ENCODE measurements at regions not wholly inside any gene's neighbourhood (a gene's known extent, or its start where the extent isn't known, plus 50 kb on each side); places are given as distances from the start of the nearest gene placed in this dataset.

DNA sequence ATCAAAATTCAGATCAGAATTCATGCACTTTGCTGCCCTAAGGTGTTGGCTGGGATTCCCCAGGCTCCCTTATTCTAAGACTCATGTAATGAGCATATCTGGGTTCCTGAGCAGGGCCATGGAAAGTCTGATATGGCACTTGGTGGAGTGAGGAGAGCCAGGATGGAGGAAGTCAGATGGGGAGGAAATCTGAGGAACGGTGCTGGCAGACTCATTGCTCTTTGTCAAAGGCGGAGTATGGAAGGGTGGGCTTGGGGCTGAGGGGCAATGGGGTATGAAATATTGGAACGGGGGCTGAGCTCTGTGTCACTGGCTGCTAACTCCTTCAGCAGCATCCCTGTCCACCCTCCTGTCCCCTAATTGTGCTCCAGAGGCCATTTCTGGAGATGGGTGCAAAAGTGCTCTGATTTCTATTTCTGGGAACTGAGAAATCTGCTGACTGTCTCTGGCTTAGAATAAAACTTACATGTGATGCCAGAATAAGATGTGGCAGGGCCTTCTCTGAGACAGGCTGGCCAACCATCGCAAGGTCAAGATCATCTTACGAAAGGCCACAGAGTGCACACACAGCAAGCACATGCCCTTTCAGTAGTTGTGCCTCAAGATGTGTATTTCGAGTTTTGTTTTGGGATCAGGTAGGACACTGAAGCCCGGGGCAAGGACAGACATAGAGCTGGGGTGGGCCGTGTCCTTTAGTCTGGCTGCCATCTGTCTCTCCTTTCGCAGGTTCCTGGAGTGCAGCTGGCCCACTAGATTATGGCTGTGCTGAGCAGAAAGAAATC lies 480.0 kb upstream of the HS6ST1 start:
- no peak for TF ChIP-seq EP300 (IDR thresholded peaks at IDR 0.05)
- no peak for TF ChIP-seq POLR2A (IDR thresholded peaks at IDR 0.05)
- TF ChIP-seq, protein P1, sequence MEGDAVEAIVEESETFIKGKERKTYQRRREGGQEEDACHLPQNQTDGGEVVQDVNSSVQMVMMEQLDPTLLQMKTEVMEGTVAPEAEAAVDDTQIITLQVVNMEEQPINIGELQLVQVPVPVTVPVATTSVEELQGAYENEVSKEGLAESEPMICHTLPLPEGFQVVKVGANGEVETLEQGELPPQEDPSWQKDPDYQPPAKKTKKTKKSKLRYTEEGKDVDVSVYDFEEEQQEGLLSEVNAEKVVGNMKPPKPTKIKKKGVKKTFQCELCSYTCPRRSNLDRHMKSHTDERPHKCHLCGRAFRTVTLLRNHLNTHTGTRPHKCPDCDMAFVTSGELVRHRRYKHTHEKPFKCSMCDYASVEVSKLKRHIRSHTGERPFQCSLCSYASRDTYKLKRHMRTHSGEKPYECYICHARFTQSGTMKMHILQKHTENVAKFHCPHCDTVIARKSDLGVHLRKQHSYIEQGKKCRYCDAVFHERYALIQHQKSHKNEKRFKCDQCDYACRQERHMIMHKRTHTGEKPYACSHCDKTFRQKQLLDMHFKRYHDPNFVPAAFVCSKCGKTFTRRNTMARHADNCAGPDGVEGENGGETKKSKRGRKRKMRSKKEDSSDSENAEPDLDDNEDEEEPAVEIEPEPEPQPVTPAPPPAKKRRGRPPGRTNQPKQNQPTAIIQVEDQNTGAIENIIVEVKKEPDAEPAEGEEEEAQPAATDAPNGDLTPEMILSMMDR (IDR thresholded peaks at IDR 0.05) = no peak
- Histone ChIP-seq H3K36me3 (no peaks in the 10 kb centered on the region), H3K9me3 (no peaks in the 10 kb centered on the region), H3K27ac (no peak overlapping the region), H3K27me3 (no peaks in the 10 kb centered on the region), H3K4me3 (no peak overlapping the region), H3K4me1 (ENCODE audit: insufficient read depth) (no peaks in the 10 kb centered on the region)
- no peak for DNase-seq
- intact Hi-C loops (cut with DNase I) = no loop called here
- WGBS, 3 donors = 79 to 85% (median 83%) methylated on average over 9 of the region's 9 CpGs

DNA sequence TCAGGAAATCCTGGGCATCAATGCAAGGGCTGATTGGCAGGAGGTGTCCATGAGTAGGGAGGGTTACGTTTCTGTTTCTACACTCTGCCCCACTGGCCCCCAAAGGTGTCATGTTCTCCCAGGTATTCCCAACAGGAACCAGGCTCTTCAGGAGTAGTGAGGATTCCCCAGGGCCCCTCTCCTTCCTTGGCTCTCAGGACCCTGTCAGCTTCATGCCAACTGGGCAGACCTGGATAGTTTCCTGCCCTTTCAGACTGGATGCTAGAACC lies 480.6 kb upstream of the HS6ST1 start:
- Histone ChIP-seq H3K4me1 (ENCODE audit: insufficient read depth) (no peaks in the 10 kb centered on the region), H3K9me3 (no peaks in the 10 kb centered on the region), H3K4me3 (no peak overlapping the region), H3K36me3 (no peaks in the 10 kb centered on the region), H3K27ac (no peak overlapping the region), H3K27me3 (no peaks in the 10 kb centered on the region)
- 80 to 91% (median 80%) methylated on average over 1 of the region's 1 CpG for WGBS, 3 donors
- TF ChIP-seq, protein P1 (IDR thresholded peaks at IDR 0.05) = no peak
- TF ChIP-seq POLR2A (IDR thresholded peaks at IDR 0.05) = no peak
- no peak for TF ChIP-seq EP300 (IDR thresholded peaks at IDR 0.05)
- intact Hi-C loops (cut with DNase I) = no loop called here
- no peak for DNase-seq

DNA sequence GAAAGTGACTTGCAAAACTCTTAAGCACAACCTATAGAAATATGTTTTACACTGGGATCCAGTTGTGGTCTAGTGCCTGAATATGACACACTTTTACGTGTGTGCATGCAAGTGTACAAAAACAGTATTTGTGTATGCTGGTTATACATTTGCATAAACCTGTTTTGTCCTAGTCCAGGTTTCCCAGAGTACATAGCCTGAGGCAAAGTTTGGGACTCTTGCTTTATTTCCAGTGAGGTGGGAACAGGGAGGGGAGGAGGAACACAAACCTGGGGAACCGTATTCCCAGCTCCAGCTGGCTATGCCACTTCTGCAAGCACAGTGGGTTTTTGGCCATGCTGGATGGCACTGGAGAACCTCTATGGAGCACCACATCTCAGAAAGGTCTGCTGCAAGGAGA lies 481.1 kb upstream of the HS6ST1 start:
- Histone ChIP-seq H3K4me1 (ENCODE audit: insufficient read depth) (no peaks in the 10 kb centered on the region), H3K9me3 (no peaks in the 10 kb centered on the region), H3K4me3 (no peak overlapping the region), H3K36me3 (no peaks in the 10 kb centered on the region), H3K27ac (no peak overlapping the region), H3K27me3 (no peaks in the 10 kb centered on the region)
- intact Hi-C loops (cut with DNase I) = no loop called here
- TF ChIP-seq EP300 (IDR thresholded peaks at IDR 0.05) (no peak), POLR2A (IDR thresholded peaks at IDR 0.05) (no peak)
- TF ChIP-seq, protein P1 (IDR thresholded peaks at IDR 0.05) = no peak
- WGBS, 3 donors = 74 to 94% (median 85%) methylated on average over 2 of the region's 2 CpGs
- DNase-seq = no peak

DNA sequence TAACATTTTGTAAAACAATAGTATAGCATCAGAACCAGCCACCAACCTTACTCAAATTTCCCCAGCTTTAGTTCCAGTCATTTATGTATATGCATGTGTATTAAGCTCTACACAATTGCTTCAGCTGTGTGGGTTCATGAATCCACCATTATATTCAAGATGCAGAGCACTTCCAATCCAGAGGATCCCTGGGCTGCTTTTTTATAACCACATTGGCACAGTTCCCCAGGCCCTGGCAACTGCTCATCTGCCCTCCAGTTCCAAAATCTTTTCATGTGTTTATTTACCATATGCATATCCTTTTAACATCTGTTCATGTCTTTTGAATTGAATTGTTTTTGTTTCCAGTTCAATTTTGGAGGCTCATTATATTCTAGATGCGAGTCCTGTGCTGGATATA lies 482.9 kb upstream of the HS6ST1 start:
- Histone ChIP-seq H3K27ac (no peak overlapping the region), H3K27me3 (no peaks in the 10 kb centered on the region), H3K36me3 (no peaks in the 10 kb centered on the region), H3K4me3 (no peak overlapping the region), H3K4me1 (ENCODE audit: insufficient read depth) (no peaks in the 10 kb centered on the region), H3K9me3 (no peaks in the 10 kb centered on the region)
- no peak for DNase-seq
- intact Hi-C loops (cut with DNase I) = no loop called here
- WGBS, 3 donors = 54 to 70% (median 57%) methylated on average over 1 of the region's 1 CpG
- TF ChIP-seq POLR2A (IDR thresholded peaks at IDR 0.05) (no peak), EP300 (IDR thresholded peaks at IDR 0.05) (no peak)
- TF ChIP-seq, protein P1 (IDR thresholded peaks at IDR 0.05) = no peak

All from ovary (tissue), 7 donors.